IMR-90 (cell line): ENCODE measurements at regions not wholly inside any gene's neighbourhood (a gene's known extent, or its start where the extent isn't known, plus 50 kb on each side); places are given as distances from the start of the nearest gene placed in this dataset.

Experiments used
- ATAC-seq: fragments of 200-7000 bp; cut with Tn5 transposase; 2 replicates; pipeline ENCODE4 v1.9.1; 2020; ENCODE audit warnings: low read depth, mild to moderate bottlenecking, moderate library complexity
- BruUV-seq: library from RNA; stranded (reverse); fragments of 400-500 nt; replicated peaks from 2 replicates; lab custom pipeline; 2021; lab: Mats Ljungman, UMichigan
- CTCF ChIA-PET: fragments of 300-600 bp; formaldehyde crosslinking; extraction: SDS; loops from one replicate; lab custom pipeline; 2021; ENCODE audit warnings: antibody characterized with exemption; lab: Yijun Ruan, JAX
- POLR2A ChIA-PET: fragments of 300-600 bp; sonication (Branson Sonifier 250); formaldehyde crosslinking; loops from one replicate; lab custom pipeline; 2022; ENCODE audit warnings: antibody characterized with exemption; ENCODE audit not compliant: unreplicated experiment; lab: Charles Lee
- DNase-seq: peaks from one replicate; pipeline ENCODE4 v3.0.0; 2013
- H2AFZ ChIP-seq: replicated peaks from 2 replicates; pipeline ENCODE3; 2013; ENCODE audit warnings: low read length, mild to moderate bottlenecking; ENCODE audit not compliant: poor library complexity
- H2AK5ac ChIP-seq: 2 replicates; pipeline ENCODE4 v1.6.1; 2013; ENCODE audit warnings: low read depth, low read length, inconsistent platforms
- H2AK9ac ChIP-seq: replicated peaks from 2 replicates; pipeline ENCODE3; 2013; ENCODE audit warnings: mild to moderate bottlenecking, low read depth, low read length, moderate library complexity; ENCODE audit not compliant: poor library complexity
- H2BK120ac ChIP-seq: 2 replicates; pipeline ENCODE4 v1.6.1; 2013; ENCODE audit warnings: low read depth, low read length, inconsistent platforms
- H2BK15ac ChIP-seq: 3 replicates; pipeline ENCODE4 v1.6.1; 2013; ENCODE audit warnings: low read depth, low read length, inconsistent platforms
- H2BK20ac ChIP-seq: 2 replicates; pipeline ENCODE4 v1.6.1; 2013; ENCODE audit warnings: low read depth, mild to moderate bottlenecking, inconsistent platforms, low read length, moderate library complexity
- H2BK5ac ChIP-seq: 2 replicates; pipeline ENCODE4 v1.6.1; 2013; ENCODE audit warnings: mild to moderate bottlenecking, low read depth, low read length, inconsistent platforms; ENCODE audit not compliant: poor library complexity, severe bottlenecking
- H3K14ac ChIP-seq: replicated peaks from 2 replicates; pipeline ENCODE4 v1.6.1; 2013; ENCODE audit warnings: low read depth, low read length, inconsistent platforms
- H3K18ac ChIP-seq: 2 replicates; pipeline ENCODE4 v1.6.1; 2013; ENCODE audit warnings: low read depth, low read length, control low read depth
- H3K23ac ChIP-seq: 2 replicates; pipeline ENCODE4 v1.6.1; 2013; ENCODE audit warnings: low read depth, low read length, inconsistent platforms
- H3K27ac ChIP-seq: 2 replicates; pipeline ENCODE4 v1.5.1; 2013; ENCODE audit warnings: mild to moderate bottlenecking, control low read depth, low read length; ENCODE audit not compliant: insufficient read depth
- H3K27me3 ChIP-seq: 2 replicates; pipeline ENCODE4 v1.6.1; 2013; ENCODE audit warnings: low read length; ENCODE audit not compliant: control insufficient read depth, insufficient read depth
- H3K36me3 ChIP-seq: 2 replicates; pipeline ENCODE4 v1.6.1; 2013; ENCODE audit warnings: low read length, mixed read lengths; ENCODE audit not compliant: control insufficient read depth, insufficient read depth
- H3K4ac ChIP-seq: 2 replicates; pipeline ENCODE4 v1.6.1; 2013; ENCODE audit warnings: low read depth, low read length, inconsistent platforms
- H3K4me1 ChIP-seq: 2 replicates; pipeline ENCODE4 v1.6.1; 2013; ENCODE audit warnings: low read length, mixed read lengths; ENCODE audit not compliant: control insufficient read depth, insufficient read depth
- H3K4me2 ChIP-seq: 2 replicates; pipeline ENCODE4 v1.6.1; 2013; ENCODE audit warnings: low read depth, mild to moderate bottlenecking, control low read depth, low read length, moderate library complexity
- H3K4me3 ChIP-seq: 2 replicates; pipeline ENCODE4 v1.5.1; 2013; ENCODE audit warnings: low read depth, mild to moderate bottlenecking, control low read depth, low read length, moderate library complexity; ENCODE audit not compliant: insufficient read depth
- H3K56ac ChIP-seq: 2 replicates; pipeline ENCODE4 v1.6.1; 2013; ENCODE audit warnings: low read length, inconsistent platforms; ENCODE audit not compliant: insufficient read depth; ENCODE audit errors: extremely low read depth
- H3K79me1 ChIP-seq, 2 experiments: 2 replicates each; pipeline ENCODE4 v1.6.1; 2013; ENCODE audit warnings: low read length in 2 of 2, inconsistent platforms in 1 of 2, low read depth in 1 of 2
- H3K9ac ChIP-seq: 2 replicates; pipeline ENCODE4 v1.6.1; 2013; ENCODE audit warnings: low read depth, low read length, control low read depth
- H3K9me1 ChIP-seq: 2 replicates; pipeline ENCODE4 v1.6.1; 2013; ENCODE audit warnings: low read length, inconsistent platforms; ENCODE audit not compliant: insufficient read depth
- H3K9me3 ChIP-seq: 2 replicates; pipeline ENCODE4 v1.6.1; 2013; ENCODE audit warnings: low read length; ENCODE audit not compliant: control insufficient read depth, insufficient read depth
- H4K20me1 ChIP-seq: 2 replicates; pipeline ENCODE4 v1.6.1; 2013; ENCODE audit warnings: low read length, inconsistent platforms; ENCODE audit not compliant: insufficient read depth
- H4K5ac ChIP-seq: 2 replicates; pipeline ENCODE4 v1.6.1; 2013; ENCODE audit warnings: mild to moderate bottlenecking, low read depth, low read length, control low read depth
- H4K8ac ChIP-seq, 2 experiments: 2 replicates each; pipeline ENCODE4 v1.6.1; 2013; ENCODE audit warnings: low read depth in 2 of 2, low read length in 2 of 2, control low read depth in 1 of 2, inconsistent platforms in 1 of 2
- H4K91ac ChIP-seq: 2 replicates; pipeline ENCODE4 v1.6.1; 2013; ENCODE audit warnings: low read depth, low read length, inconsistent platforms; ENCODE audit not compliant: insufficient read depth
- BHLHE40 ChIP-seq: fragments of 150-350 bp; IDR thresholded peaks from 2 replicates; pipeline ENCODE4 v1.6.1; 2016; ENCODE audit warnings: mild to moderate bottlenecking, low read depth, low read length
- CEBPB ChIP-seq: IDR thresholded peaks from 2 replicates; pipeline ENCODE4 v1.6.1; 2012; ENCODE audit warnings: low read depth, low read length, improper control_type of control experiment
- CHD1 ChIP-seq: IDR thresholded peaks from 2 replicates; pipeline ENCODE4 v1.6.1; 2012; ENCODE audit warnings: low read depth, low read length, improper control_type of control experiment
- ELK1 ChIP-seq: fragments of 150-350 bp; IDR thresholded peaks from 2 replicates; pipeline ENCODE4 v1.6.1; 2016; ENCODE audit warnings: low read depth, mild to moderate bottlenecking, low read length, moderate library complexity, borderline replicate concordance
- FOS ChIP-seq: fragments of 150-350 bp; IDR thresholded peaks from 2 replicates; pipeline ENCODE4 v1.6.1; 2016; ENCODE audit warnings: low read depth, low read length
- MAFK ChIP-seq: IDR thresholded peaks from 2 replicates; pipeline ENCODE4 v1.6.1; 2012; ENCODE audit warnings: low read depth, low read length, improper control_type of control experiment
- MAZ ChIP-seq: IDR thresholded peaks from 2 replicates; pipeline ENCODE4 v1.6.1; 2012; ENCODE audit warnings: low read depth, mild to moderate bottlenecking, low read length, improper control_type of control experiment, moderate library complexity, borderline replicate concordance
- MXI1 ChIP-seq: IDR thresholded peaks from 2 replicates; pipeline ENCODE4 v1.6.1; 2012; ENCODE audit warnings: low read depth, mild to moderate bottlenecking, low read length, moderate library complexity, borderline replicate concordance
- NFE2L2 ChIP-seq: fragments of 150-350 bp; IDR thresholded peaks from 2 replicates; pipeline ENCODE4 v1.6.1; 2016; ENCODE audit warnings: low read depth, mild to moderate bottlenecking, low read length
- POLR2A ChIP-seq: IDR thresholded peaks from 2 replicates; pipeline ENCODE4 v1.6.1; 2012; ENCODE audit warnings: mild to moderate bottlenecking, low read depth, low read length
- RAD21 ChIP-seq: IDR thresholded peaks from 2 replicates; pipeline ENCODE4 v1.6.1; 2012; ENCODE audit warnings: low read length, improper control_type of control experiment
- RCOR1 ChIP-seq: IDR thresholded peaks from 2 replicates; pipeline ENCODE4 v1.6.1; 2012; ENCODE audit warnings: mild to moderate bottlenecking, low read length, improper control_type of control experiment; ENCODE audit not compliant: insufficient replicate concordance
- RFX5 ChIP-seq: IDR thresholded peaks from 2 replicates; pipeline ENCODE4 v1.8.0; 2012; ENCODE audit warnings: low read depth, mild to moderate bottlenecking, low read length, moderate library complexity
- SMC3 ChIP-seq: fragments of 150-350 bp; IDR thresholded peaks from 2 replicates; pipeline ENCODE4 v1.6.1; 2016; ENCODE audit warnings: low read depth, mild to moderate bottlenecking, antibody characterized with exemption, low read length, moderate library complexity
- WGBS, 2 experiments: methylation state at CpG; one replicate each; pipeline versions ENCODE4 v1.1.5 to v1.1.7; 2013; ENCODE audit warnings: missing lambda C conversion rate in 2 of 2; ENCODE audit not compliant: insufficient read length in 1 of 2; ENCODE audit errors: extremely low coverage in 2 of 2; 5-methylcytosine and 5-hydroxymethylcytosine counted together
- dilution Hi-C: fragments of 300-500 bp; cut with HindIII; formaldehyde crosslinking; loops from one replicate; pipeline ENCODE4 v1.14.3; 2018; ENCODE audit warnings: low sequenced_read_pairs; ENCODE audit not compliant: unreplicated experiment
- in situ Hi-C: fragments of 300-500 bp; cut with MboI; formaldehyde crosslinking; loops from 3 replicates; pipeline ENCODE4 v1.14.3; 2019; ENCODE audit warnings: low sequenced_read_pairs, inconsistent platforms, mixed read lengths
- intact Hi-C: fragments of 100-400 bp; cut with micrococcal nuclease; formaldehyde crosslinking; loops from 2 replicates; pipeline ENCODE4 v1.10.0; 2022
- TF ChIP-seq, protein P1 (sequence below): conservative IDR thresholded peaks from 2 replicates; pipeline ENCODE4 v1.5.1; 2012; ENCODE audit warnings: mild to moderate bottlenecking, low read depth, low read length, improper control_type of control experiment
- TF ChIP-seq, protein P2 (sequence below): fragments of 150-350 bp; IDR thresholded peaks from 2 replicates; pipeline ENCODE4 v1.6.1; 2017; ENCODE audit warnings: mild to moderate bottlenecking, antibody characterized with exemption, low read length, low read depth

DNA sequence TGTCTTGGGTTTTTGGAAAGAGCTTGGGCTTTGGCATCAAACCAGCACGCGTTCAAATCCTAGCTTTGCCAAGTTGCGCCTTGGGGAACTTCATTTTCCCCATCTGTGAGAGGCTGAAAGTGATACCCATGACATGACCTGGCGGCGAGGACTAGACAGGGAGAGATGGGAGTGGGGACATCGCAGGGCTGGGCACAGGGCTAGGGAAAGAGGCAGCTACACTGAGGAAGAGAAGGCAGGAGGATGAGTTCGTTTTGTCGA is 202.9 kb downstream of the IRF8 start:
- CTCF ChIA-PET: no interaction called here
- in situ Hi-C loops: no loop called here
- H4K5ac ChIP-seq: no peak overlapping the region; the same call in 1 of the 2 replicates

More for the DNA sequence above, 202.9 kb downstream of the IRF8 start:
- WGBS, 2 experiments: 68% methylated on average over 8 of the region's 8 CpGs; no CpG with 5 or more reads in 1 of the 2 experiments
- no peak overlapping the region for H3K4me3 ChIP-seq
- peak overlapping the region; percentile 60; the same call in 1 of the 3 replicates for H2BK15ac ChIP-seq
- H3K18ac ChIP-seq: no peak overlapping the region; the same call in 1 of the 2 replicates
- POLR2A ChIA-PET: no interaction called here
- TF ChIP-seq RFX5: no peak
- no peak for TF ChIP-seq POLR2A
- TF ChIP-seq RAD21: no peak
- TF ChIP-seq BHLHE40: no peak
- TF ChIP-seq MXI1: no peak
- no peak for TF ChIP-seq MAZ
- TF ChIP-seq MAFK: no peak
- no peak for TF ChIP-seq FOS
- no peak for TF ChIP-seq CEBPB
- TF ChIP-seq, protein P1, sequence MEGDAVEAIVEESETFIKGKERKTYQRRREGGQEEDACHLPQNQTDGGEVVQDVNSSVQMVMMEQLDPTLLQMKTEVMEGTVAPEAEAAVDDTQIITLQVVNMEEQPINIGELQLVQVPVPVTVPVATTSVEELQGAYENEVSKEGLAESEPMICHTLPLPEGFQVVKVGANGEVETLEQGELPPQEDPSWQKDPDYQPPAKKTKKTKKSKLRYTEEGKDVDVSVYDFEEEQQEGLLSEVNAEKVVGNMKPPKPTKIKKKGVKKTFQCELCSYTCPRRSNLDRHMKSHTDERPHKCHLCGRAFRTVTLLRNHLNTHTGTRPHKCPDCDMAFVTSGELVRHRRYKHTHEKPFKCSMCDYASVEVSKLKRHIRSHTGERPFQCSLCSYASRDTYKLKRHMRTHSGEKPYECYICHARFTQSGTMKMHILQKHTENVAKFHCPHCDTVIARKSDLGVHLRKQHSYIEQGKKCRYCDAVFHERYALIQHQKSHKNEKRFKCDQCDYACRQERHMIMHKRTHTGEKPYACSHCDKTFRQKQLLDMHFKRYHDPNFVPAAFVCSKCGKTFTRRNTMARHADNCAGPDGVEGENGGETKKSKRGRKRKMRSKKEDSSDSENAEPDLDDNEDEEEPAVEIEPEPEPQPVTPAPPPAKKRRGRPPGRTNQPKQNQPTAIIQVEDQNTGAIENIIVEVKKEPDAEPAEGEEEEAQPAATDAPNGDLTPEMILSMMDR: no peak
- no peak for TF ChIP-seq RCOR1
- no peak for TF ChIP-seq SMC3
- no peak for TF ChIP-seq NFE2L2
- TF ChIP-seq, protein P2, sequence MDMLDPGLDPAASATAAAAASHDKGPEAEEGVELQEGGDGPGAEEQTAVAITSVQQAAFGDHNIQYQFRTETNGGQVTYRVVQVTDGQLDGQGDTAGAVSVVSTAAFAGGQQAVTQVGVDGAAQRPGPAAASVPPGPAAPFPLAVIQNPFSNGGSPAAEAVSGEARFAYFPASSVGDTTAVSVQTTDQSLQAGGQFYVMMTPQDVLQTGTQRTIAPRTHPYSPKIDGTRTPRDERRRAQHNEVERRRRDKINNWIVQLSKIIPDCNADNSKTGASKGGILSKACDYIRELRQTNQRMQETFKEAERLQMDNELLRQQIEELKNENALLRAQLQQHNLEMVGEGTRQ: no peak
- no peak for TF ChIP-seq ELK1
- TF ChIP-seq CHD1: no peak
- H3K9me3 ChIP-seq: peaks cover 3% of the 10 kb centered on the region; the same call in 1 of the 2 replicates
- dilution Hi-C loops: no loop called here
- H2BK20ac ChIP-seq: no peak overlapping the region; the same call in 1 of the 2 replicates
- BruUV-seq: no TSS peak
- H3K27me3 ChIP-seq: no peaks in the 10 kb centered on the region
- H2BK5ac ChIP-seq: no peak overlapping the region
- peak overlapping the region; percentile 37 for H2AFZ ChIP-seq
- no peak overlapping the region for H4K8ac ChIP-seq
- no peak overlapping the region; the same call in 1 of the 2 replicates for H4K91ac ChIP-seq
- intact Hi-C loops: no loop called here
- H3K36me3 ChIP-seq: no peaks in the 10 kb centered on the region
- H3K4me2 ChIP-seq: no peak overlapping the region
- 0 out of 2 replicates have a peak overlapping the region, but pooled peaks have one; percentile 45 for H3K14ac ChIP-seq
- no peak overlapping the region for H2BK120ac ChIP-seq
- ATAC-seq (no peak), DNase-seq (no peak)
- H3K9me1 ChIP-seq: 0 out of 2 replicates have a peak, but pooled peaks cover 3% of the 10 kb centered on the region
- no peaks in the 10 kb centered on the region for H4K20me1 ChIP-seq
- no peak overlapping the region for H3K23ac ChIP-seq
- no peak overlapping the region for H3K9ac ChIP-seq
- H3K4ac ChIP-seq: peak overlapping the region; percentile 60
- no peak overlapping the region for H3K56ac ChIP-seq
- peaks cover 5% of the 10 kb centered on the region; the same call in 1 of the 2 replicates for H3K4me1 ChIP-seq
- no peak overlapping the region for H2AK9ac ChIP-seq
- peak overlapping the region; percentile 81; the same call in 1 of the 2 replicates for H2AK5ac ChIP-seq
- no peak overlapping the region for H3K27ac ChIP-seq
- H3K79me1 ChIP-seq: no peaks in the 10 kb centered on the region
